ENCODE measurements at regions not wholly inside any gene's neighbourhood (a gene's known extent, or its start where the extent isn't known, plus 50 kb on each side); places are given as distances from the start of the nearest gene placed in this dataset.

- Mint-ChIP-seq H3K4me1 (ENCODE audit: low read depth) (no peaks in the 10 kb centered on the region), H3K27me3 (peaks cover 21% of the 10 kb centered on the region), H3K4me3 (no peak overlapping the region), H3K27ac (no peak overlapping the region), H3K9me3 (no peaks in the 10 kb centered on the region), H3K36me3 (ENCODE audit: low read depth) (no peaks in the 10 kb centered on the region)
- Histone ChIP-seq H3K4me1 (ENCODE audit: insufficient read depth, low read length) (no peaks in the 10 kb centered on the region), H3K27me3 (ENCODE audit: control insufficient read depth in 1 of 2, insufficient read depth in 2 of 2, low read length in 2 of 2) (no peaks in the 10 kb centered on the region), H3K9me3 (ENCODE audit: control insufficient read depth in 1 of 2, insufficient read depth in 1 of 2, low read length in 2 of 2) (no peaks in the 10 kb centered on the region), H3K36me3 (ENCODE audit: insufficient read depth, low read length) (no peaks in the 10 kb centered on the region), H3K4me3 (ENCODE audit: low read length) (no peak overlapping the region), H3K27ac (ENCODE audit: low read depth in 1 of 2, low read length in 2 of 2) (no peak overlapping the region)
- intact Hi-C loops (cut with DNase I, micrococcal nuclease): no loop called here
- ChIA-PET CTCF (no interaction called here), POLR2A (no interaction called here)
- DNase-seq: no peak
- ATAC-seq (ENCODE audit: poor library complexity): no peak
- TF ChIP-seq, protein P1, sequence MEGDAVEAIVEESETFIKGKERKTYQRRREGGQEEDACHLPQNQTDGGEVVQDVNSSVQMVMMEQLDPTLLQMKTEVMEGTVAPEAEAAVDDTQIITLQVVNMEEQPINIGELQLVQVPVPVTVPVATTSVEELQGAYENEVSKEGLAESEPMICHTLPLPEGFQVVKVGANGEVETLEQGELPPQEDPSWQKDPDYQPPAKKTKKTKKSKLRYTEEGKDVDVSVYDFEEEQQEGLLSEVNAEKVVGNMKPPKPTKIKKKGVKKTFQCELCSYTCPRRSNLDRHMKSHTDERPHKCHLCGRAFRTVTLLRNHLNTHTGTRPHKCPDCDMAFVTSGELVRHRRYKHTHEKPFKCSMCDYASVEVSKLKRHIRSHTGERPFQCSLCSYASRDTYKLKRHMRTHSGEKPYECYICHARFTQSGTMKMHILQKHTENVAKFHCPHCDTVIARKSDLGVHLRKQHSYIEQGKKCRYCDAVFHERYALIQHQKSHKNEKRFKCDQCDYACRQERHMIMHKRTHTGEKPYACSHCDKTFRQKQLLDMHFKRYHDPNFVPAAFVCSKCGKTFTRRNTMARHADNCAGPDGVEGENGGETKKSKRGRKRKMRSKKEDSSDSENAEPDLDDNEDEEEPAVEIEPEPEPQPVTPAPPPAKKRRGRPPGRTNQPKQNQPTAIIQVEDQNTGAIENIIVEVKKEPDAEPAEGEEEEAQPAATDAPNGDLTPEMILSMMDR (IDR thresholded peaks at IDR 0.05): no peak
Measured at GRCh38 chr1:209328196-209328595, 255.3 kb upstream of the CAMK1G start.

DNA sequence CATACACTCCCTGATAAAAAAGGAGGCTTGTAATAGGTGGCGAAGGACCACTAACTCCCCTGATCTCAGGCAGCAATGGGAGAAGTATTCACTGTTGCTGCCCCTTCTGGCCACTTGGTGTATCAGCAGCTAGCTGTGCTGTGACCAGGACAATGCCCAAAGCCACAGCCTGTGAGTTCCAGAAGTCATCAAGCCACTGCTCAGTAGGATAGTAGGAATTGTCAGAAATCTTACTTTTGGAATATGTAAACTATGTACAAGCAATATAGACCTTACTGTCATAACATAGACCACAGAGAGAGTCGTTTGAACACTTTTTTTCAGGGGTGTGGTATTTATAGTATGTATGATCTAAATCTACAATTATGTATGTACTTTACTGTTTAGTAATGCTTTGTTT is 248.3 kb upstream of the CAMK1G start:
- ATAC-seq (ENCODE audit: poor library complexity) (no peak), DNase-seq (peak in 2 of 14 experiments; percentile 8 to 15)
- intact Hi-C loops (cut with DNase I, micrococcal nuclease): no loop called here
- Mint-ChIP-seq H3K27me3 (peaks cover 25% of the 10 kb centered on the region), H3K4me1 (ENCODE audit: low read depth) (no peaks in the 10 kb centered on the region), H3K36me3 (ENCODE audit: low read depth) (no peaks in the 10 kb centered on the region), H3K9me3 (no peaks in the 10 kb centered on the region), H3K4me3 (no peak overlapping the region), H3K27ac (no peak overlapping the region)
- Histone ChIP-seq H3K27me3 (ENCODE audit: control insufficient read depth in 1 of 2, insufficient read depth in 2 of 2, low read length in 2 of 2) (no peaks in the 10 kb centered on the region), H3K36me3 (ENCODE audit: insufficient read depth, low read length) (no peaks in the 10 kb centered on the region), H3K9me3 (ENCODE audit: control insufficient read depth in 1 of 2, insufficient read depth in 1 of 2, low read length in 2 of 2) (no peaks in the 10 kb centered on the region), H3K27ac (ENCODE audit: low read depth in 1 of 2, low read length in 2 of 2) (no peak overlapping the region), H3K4me1 (ENCODE audit: insufficient read depth, low read length) (no peaks in the 10 kb centered on the region), H3K4me3 (ENCODE audit: low read length) (no peak overlapping the region)
- TF ChIP-seq, protein P1 (IDR thresholded peaks at IDR 0.05): peak; percentile 40
- ChIA-PET POLR2A (no interaction called here), CTCF (no interaction called here)

GRCh38 chr1:209341146-209341545 is 242.4 kb upstream of the CAMK1G start:
- no peaks in the 10 kb centered on the region for H3K36me3 Mint-ChIP-seq (ENCODE audit: low read depth)
- no peaks in the 10 kb centered on the region for H3K4me1 Mint-ChIP-seq (ENCODE audit: low read depth)
- intact Hi-C loops (cut with DNase I, micrococcal nuclease): no loop called here
- DNase-seq: no peak
- Histone ChIP-seq H3K9me3 (ENCODE audit: control insufficient read depth in 1 of 2, insufficient read depth in 1 of 2, low read length in 2 of 2) (no peaks in the 10 kb centered on the region), H3K27ac (ENCODE audit: low read depth in 1 of 2, low read length in 2 of 2) (no peak overlapping the region), H3K4me3 (ENCODE audit: low read length) (no peak overlapping the region), H3K4me1 (ENCODE audit: insufficient read depth, low read length) (no peaks in the 10 kb centered on the region), H3K36me3 (ENCODE audit: insufficient read depth, low read length) (no peaks in the 10 kb centered on the region), H3K27me3 (ENCODE audit: control insufficient read depth in 1 of 2, insufficient read depth in 2 of 2, low read length in 2 of 2) (no peaks in the 10 kb centered on the region)
- TF ChIP-seq, protein P1 (IDR thresholded peaks at IDR 0.05): no peak
- POLR2A ChIA-PET: no interaction called here
- H3K9me3 Mint-ChIP-seq: no peaks in the 10 kb centered on the region
- CTCF ChIA-PET: no interaction called here
- H3K27me3 Mint-ChIP-seq: peaks cover 7% of the 10 kb centered on the region
- H3K27ac Mint-ChIP-seq: no peak overlapping the region
- no peak for ATAC-seq (ENCODE audit: poor library complexity)
- no peak overlapping the region for H3K4me3 Mint-ChIP-seq
